Stimulated activated CD4-positive, alpha-beta T cell treated with anti-CD3 and anti-CD28 coated beads, Interleukin-2, amount 100 ng/mL, for 24 hours (primary cell): ENCODE measurements at regions not wholly inside any gene's neighbourhood (a gene's known extent, or its start where the extent isn't known, plus 50 kb on each side); places are given as distances from the start of the nearest gene placed in this dataset.

Experiments used
- DNase-seq, 2 donors: peaks; one replicate each; pipeline ENCODE4 v3.0.0-alpha.2; 2020

- DNase-seq: no peak
These were observed 219.0 kb upstream of the MEOX2 start for GRCh38 chr7:15905251-15906040.

GRCh38 chr7:15891151-15891881 is 204.8 kb upstream of the MEOX2 start:
- no peak for DNase-seq

GRCh38 chr7:15889507-15889906 is 203.0 kb upstream of the MEOX2 start:
- no peak for DNase-seq

GRCh38 chr7:15888090-15888489 is 201.6 kb upstream of the MEOX2 start:
- no peak for DNase-seq

- DNase-seq: no peak
These were observed 200.1 kb upstream of the MEOX2 start for GRCh38 chr7:15886626-15887025.

- no peak for DNase-seq
These were observed 199.2 kb upstream of the MEOX2 start for GRCh38 chr7:15885678-15886077.

GRCh38 chr7:15874774-15875173 is 188.3 kb upstream of the MEOX2 start:
- no peak for DNase-seq

GRCh38 chr7:15870347-15870746 is 183.9 kb upstream of the MEOX2 start:
- no peak for DNase-seq

GRCh38 chr7:15867441-15867840 is 181.0 kb upstream of the MEOX2 start:
- no peak for DNase-seq

GRCh38 chr7:15866753-15867152 is 180.3 kb upstream of the MEOX2 start:
- DNase-seq: no peak

GRCh38 chr7:15864626-15864991 is 178.1 kb upstream of the MEOX2 start:
- DNase-seq: no peak

GRCh38 chr7:15863951-15864625 is 177.6 kb upstream of the MEOX2 start:
- no peak for DNase-seq

GRCh38 chr7:15862781-15863165 is 176.3 kb upstream of the MEOX2 start:
- no peak for DNase-seq

GRCh38 chr7:15862016-15862780 is 175.7 kb upstream of the MEOX2 start:
- DNase-seq: no peak

GRCh38 chr7:15860264-15860949 is 173.9 kb upstream of the MEOX2 start:
- DNase-seq: no peak

GRCh38 chr7:15857026-15857425 is 170.5 kb upstream of the MEOX2 start:
- DNase-seq: no peak

GRCh38 chr7:15856311-15856710 is 169.8 kb upstream of the MEOX2 start:
- no peak for DNase-seq

- DNase-seq: no peak
These were observed 169.1 kb upstream of the MEOX2 start for GRCh38 chr7:15855525-15856109.

- DNase-seq: no peak
These were observed 168.5 kb upstream of the MEOX2 start for GRCh38 chr7:15854841-15855524.

GRCh38 chr7:15853832-15854470 is 167.5 kb upstream of the MEOX2 start:
- no peak for DNase-seq

GRCh38 chr7:15851201-15851600 is 164.7 kb upstream of the MEOX2 start:
- DNase-seq: no peak
